ENCODE measurements at regions not wholly inside any gene's neighbourhood (a gene's known extent, or its start where the extent isn't known, plus 50 kb on each side); places are given as distances from the start of the nearest gene placed in this dataset.

DNA sequence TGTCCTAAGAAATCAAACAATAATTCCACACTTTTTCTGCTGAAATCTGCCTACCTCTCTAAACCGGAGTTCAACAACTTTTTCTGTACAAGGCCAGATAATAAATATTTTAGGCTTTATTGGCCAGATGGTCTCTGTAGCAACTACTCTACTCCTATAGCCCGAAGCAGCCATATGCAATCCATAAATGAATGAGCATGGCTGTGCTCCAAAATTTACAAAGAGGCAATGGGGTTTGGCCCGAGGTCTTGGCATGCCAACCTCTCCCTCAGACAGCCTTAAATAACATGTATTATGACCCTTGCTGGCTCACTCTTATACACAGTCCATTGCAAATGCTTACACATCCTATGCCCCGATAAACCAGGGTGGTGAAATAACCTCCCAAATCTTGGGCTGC is 98.6 kb upstream of the GPM6A start:
- TF ChIP-seq, protein P1, sequence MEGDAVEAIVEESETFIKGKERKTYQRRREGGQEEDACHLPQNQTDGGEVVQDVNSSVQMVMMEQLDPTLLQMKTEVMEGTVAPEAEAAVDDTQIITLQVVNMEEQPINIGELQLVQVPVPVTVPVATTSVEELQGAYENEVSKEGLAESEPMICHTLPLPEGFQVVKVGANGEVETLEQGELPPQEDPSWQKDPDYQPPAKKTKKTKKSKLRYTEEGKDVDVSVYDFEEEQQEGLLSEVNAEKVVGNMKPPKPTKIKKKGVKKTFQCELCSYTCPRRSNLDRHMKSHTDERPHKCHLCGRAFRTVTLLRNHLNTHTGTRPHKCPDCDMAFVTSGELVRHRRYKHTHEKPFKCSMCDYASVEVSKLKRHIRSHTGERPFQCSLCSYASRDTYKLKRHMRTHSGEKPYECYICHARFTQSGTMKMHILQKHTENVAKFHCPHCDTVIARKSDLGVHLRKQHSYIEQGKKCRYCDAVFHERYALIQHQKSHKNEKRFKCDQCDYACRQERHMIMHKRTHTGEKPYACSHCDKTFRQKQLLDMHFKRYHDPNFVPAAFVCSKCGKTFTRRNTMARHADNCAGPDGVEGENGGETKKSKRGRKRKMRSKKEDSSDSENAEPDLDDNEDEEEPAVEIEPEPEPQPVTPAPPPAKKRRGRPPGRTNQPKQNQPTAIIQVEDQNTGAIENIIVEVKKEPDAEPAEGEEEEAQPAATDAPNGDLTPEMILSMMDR (IDR thresholded peaks at IDR 0.05): no peak
- no peak for TF ChIP-seq POLR2A (IDR thresholded peaks at IDR 0.05)

Measured in uterus (tissue), 2 donors.